ENCODE measurements at regions not wholly inside any gene's neighbourhood (a gene's known extent, or its start where the extent isn't known, plus 50 kb on each side); places are given as distances from the start of the nearest gene placed in this dataset.

DNA sequence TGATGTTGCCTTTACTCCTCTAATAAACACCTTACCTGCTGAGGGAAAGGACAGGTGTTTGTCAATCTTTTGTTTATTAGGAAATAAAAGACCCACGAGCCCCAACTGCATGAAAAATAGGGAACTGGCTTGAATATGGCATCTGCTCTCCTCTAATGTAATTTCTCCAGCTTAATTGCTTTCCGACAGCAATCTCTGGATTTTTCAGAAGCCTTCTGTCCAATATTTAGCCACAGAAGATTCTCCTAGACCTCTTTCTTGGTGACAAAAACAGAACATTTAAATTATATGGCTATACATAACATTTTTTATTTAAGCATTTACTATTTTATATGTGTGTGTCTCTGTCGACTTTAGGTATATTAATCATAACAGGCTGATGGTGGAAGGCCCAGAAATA is 317.4 kb upstream of the ADARB2 start:
- TF ChIP-seq, protein P1, sequence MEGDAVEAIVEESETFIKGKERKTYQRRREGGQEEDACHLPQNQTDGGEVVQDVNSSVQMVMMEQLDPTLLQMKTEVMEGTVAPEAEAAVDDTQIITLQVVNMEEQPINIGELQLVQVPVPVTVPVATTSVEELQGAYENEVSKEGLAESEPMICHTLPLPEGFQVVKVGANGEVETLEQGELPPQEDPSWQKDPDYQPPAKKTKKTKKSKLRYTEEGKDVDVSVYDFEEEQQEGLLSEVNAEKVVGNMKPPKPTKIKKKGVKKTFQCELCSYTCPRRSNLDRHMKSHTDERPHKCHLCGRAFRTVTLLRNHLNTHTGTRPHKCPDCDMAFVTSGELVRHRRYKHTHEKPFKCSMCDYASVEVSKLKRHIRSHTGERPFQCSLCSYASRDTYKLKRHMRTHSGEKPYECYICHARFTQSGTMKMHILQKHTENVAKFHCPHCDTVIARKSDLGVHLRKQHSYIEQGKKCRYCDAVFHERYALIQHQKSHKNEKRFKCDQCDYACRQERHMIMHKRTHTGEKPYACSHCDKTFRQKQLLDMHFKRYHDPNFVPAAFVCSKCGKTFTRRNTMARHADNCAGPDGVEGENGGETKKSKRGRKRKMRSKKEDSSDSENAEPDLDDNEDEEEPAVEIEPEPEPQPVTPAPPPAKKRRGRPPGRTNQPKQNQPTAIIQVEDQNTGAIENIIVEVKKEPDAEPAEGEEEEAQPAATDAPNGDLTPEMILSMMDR (IDR thresholded peaks at IDR 0.05): no peak
- TF ChIP-seq EZH2 (IDR thresholded peaks at IDR 0.05; ENCODE audit: borderline replicate concordance, insufficient read depth, low read depth, low read length, poor library complexity, severe bottlenecking): no peak

All from B cell (primary cell).